ENCODE measurements at regions not wholly inside any gene's neighbourhood (a gene's known extent, or its start where the extent isn't known, plus 50 kb on each side); places are given as distances from the start of the nearest gene placed in this dataset.

DNA sequence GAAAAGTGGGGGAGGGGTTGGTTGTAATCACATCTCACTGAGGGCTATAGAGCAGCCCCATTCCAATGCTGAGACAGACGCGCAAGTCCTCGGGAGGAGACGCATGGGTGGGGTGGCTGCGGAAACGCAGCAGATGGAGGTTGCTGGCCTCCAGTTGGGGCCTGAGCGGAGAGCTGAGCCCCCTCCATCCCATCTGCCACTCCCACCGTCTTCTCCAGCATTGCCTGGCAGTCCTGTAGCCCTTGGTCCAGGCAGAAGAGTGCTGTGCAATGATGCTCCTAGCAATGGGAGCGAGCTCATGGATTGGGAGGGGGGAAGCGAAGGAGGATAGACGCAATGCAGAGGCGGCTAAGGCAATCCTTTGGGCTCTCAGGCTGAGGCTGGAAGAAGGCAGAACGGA is 79.4 kb upstream of the GLRA1 start:
- TF ChIP-seq POLR2A (IDR thresholded peaks at IDR 0.05; ENCODE audit: low read length): no peak
- TF ChIP-seq GATA1 (IDR thresholded peaks at IDR 0.05; ENCODE audit: low read depth, low read length): no peak

Measured in erythroblast (primary cell).